H1 (cell line): ENCODE measurements at regions not wholly inside any gene's neighbourhood (a gene's known extent, or its start where the extent isn't known, plus 50 kb on each side); places are given as distances from the start of the nearest gene placed in this dataset.
A peak's percentile ranks its signal among the peaks of the same experiment; 100 is the strongest.

ENCODE experiments used
- BACH1 ChIP-seq: IDR thresholded peaks from 2 replicates; pipeline ENCODE4 v1.6.1; 2012; ENCODE audit warnings: low read length, improper control_type of control experiment
- CBX5 ChIP-seq: fragments of 300-800, 300-1000 bp; sonication (generic); IDR thresholded peaks from 2 replicates; pipeline ENCODE4 v1.7.1; 2016; ENCODE audit warnings: antibody characterized with exemption, low read length, low read depth
- CBX8 ChIP-seq: fragments of 300-800, 300-1000 bp; sonication (generic); IDR thresholded peaks from 2 replicates; pipeline ENCODE4 v1.7.1; 2016; ENCODE audit warnings: low read depth, low read length, borderline replicate concordance
- JUND ChIP-seq: IDR thresholded peaks from 2 replicates; pipeline ENCODE4 v1.6.1; 2011; ENCODE audit warnings: mild to moderate bottlenecking, improper control_type of control experiment, low read length
- MAX ChIP-seq: IDR thresholded peaks from 2 replicates; pipeline ENCODE4 v1.6.1; 2012; ENCODE audit warnings: inconsistent platforms
- NANOG ChIP-seq: IDR thresholded peaks from 2 replicates; pipeline ENCODE4 v1.6.1; 2011; ENCODE audit warnings: low read length, low read depth, mild to moderate bottlenecking, inconsistent platforms; ENCODE audit not compliant: insufficient read depth, poor library complexity, severe bottlenecking
- TBP ChIP-seq: IDR thresholded peaks from 2 replicates; pipeline ENCODE4 v1.6.1; 2011; ENCODE audit warnings: low read depth, low read length, improper control_type of control experiment

GRCh38 chr15:92324101-92324963 is 69.3 kb upstream of the ST8SIA2 start (continued):
- TF ChIP-seq NANOG, result no peak
- TF ChIP-seq TBP, result no peak
- TF ChIP-seq MAX, result peak; percentile 63
- no peak for TF ChIP-seq BACH1
- TF ChIP-seq CBX5, result no peak
- TF ChIP-seq CBX8, result no peak
- no peak for TF ChIP-seq JUND
